NCI-H146 treated with DMSO at 0.1 percent for 48 hours (cell line): ENCODE measurements at regions not wholly inside any gene's neighbourhood (a gene's known extent, or its start where the extent isn't known, plus 50 kb on each side); places are given as distances from the start of the nearest gene placed in this dataset.
"Not testable (repeated sequence)": the region's sequence is repeated elsewhere in the genome, so short reads cannot be mapped to it uniquely, and the experiment has no call there.

Experiments used
- DNase-seq: peaks from one replicate; lab custom pipeline; 2025; ENCODE audit not compliant: unreplicated experiment; lab: John Stamatoyannopoulos, UW

DNA sequence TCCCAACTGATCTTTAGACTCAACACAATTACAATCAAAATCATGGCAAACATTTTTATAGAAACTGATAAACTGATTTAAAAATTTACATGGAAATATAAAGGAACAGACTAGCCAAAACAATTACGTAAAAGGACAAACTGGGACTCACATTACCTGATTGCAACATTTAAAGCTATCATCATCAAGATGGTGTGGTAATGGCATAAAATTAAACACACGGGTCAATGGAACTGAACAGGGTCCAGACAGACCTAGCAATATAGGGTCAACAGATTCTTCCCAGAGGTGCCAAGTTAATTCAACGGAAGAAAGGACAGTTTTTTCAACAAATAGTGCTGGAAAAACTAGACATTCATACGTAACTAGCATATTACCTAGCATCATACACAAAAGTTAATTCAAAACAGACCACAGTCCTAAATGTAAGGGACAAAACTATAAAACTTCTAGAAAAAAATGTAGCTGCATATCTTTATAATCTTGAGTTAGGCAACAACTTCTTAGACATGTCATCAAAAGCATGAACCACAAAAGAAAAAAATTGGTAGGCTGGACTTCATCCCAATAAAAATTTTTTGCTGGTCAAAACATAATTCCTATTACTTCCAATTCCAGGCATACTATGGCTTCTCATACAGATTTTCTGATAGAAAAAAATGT lies 147.4 kb upstream of the BEND6 start:
- DNase-seq = no peak

DNA sequence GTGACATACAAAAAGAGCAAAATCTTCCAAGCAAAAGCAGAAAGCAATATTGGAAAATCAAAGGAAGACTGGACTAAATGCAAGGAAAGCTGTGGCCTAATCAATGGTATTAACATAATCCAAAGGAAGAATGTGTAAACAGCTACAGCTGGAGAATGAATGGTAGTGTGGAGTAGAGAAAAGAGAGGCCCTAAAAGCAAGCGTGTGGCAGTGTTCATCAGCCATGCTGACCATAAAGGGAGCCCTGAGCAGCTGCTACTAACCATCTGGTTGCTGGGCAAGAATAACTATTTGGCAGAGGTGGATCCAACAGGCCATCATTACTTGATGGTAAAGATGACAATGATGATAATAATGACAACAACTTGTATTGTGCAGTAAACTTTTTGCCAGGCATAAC lies 148.5 kb upstream of the BEND6 start:
- DNase-seq = peak; percentile 25

DNA sequence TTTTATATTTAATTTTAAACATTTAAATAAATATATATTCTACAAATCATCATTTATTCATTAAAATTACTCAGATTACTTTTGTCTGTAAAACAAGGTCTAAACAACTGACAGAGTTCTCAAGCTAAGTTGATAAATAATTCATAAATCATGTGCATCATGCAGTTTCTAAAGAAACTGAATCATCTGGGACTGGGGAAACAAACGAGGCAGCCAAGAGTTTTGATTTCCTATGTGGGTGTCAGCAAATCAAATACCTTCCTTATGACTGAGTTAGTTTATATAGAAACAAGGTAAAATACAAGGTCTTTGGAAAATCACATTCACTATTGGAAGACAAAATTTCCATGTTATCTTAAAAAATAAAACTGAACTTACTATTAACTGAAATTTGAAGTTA lies 149.9 kb upstream of the BEND6 start:
- no peak for DNase-seq

DNA sequence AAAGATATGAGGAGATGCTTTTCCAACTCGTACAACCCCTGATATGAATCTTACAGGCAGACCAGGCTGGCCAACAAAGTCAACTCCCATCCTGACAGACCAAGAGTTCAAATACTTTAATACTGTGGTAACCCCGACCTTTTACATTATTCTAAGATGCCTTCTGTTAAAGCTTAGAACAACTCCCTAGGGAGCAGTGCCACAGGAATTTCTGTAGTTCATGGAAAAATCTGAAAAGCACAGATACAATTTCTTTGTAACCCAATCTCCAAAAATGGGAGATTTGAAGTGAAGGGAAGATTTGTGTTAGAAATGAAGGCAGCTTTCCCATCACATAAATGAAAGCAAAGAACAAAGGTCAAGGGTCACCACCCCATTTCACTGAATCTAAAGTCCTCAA lies 151.3 kb upstream of the BEND6 start:
- DNase-seq = no peak

DNA sequence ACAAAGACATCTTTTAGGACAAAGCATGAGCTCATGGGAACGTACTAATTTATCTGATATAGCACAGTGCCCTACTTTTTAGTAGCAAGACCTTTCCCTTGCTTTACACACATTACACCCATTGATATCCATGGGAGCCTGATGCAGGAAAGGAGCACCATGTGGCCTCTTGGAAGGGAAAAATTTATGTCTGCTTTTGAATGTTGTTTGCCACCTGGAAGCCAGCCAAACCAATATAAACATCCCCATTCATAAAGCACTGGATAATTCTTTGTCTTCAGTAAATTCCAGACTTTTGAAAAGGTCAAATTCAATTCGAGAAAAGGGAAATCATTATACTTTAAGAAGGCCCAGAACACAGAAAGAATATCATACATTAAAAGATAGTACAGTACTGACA lies 152.3 kb upstream of the BEND6 start:
- DNase-seq = peak; percentile 95

DNA sequence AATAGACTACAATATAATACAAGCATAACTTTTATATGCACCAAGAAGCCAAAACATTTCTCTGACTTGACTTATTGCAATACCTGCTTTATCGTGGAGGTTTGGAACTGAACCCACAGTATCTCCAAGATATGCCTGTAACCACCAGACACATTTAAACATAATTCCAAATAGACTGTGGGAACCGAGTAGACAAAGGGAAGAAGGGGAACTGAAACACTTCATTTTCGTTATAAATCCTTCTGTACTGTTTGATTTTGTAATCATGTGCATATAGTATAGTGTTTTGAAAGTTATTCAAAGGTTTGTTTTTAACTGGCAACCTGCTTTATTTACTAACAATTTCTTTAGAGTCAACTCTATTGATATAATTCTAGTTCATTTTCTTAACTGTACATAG lies 154.9 kb upstream of the BEND6 start:
- DNase-seq = no peak

DNA sequence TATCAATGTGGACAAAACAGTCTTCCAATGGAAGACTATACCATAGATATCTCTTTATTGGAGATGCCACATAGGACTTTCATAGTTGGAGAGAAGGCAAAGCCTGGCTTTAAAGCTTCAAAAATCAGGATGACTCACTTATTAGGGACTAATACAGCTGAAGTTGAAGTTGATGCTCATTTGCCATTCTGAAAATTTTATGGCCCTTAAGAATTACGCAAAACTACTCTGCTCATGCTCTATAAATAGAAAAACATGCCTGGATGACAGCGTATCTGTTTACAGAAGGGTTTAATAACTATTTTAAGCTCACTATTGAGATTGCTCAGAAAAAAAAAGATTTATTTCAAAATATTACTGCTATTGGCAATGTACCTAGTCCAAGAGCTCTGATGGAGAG lies 155.5 kb upstream of the DST start:
- DNase-seq = no peak

DNA sequence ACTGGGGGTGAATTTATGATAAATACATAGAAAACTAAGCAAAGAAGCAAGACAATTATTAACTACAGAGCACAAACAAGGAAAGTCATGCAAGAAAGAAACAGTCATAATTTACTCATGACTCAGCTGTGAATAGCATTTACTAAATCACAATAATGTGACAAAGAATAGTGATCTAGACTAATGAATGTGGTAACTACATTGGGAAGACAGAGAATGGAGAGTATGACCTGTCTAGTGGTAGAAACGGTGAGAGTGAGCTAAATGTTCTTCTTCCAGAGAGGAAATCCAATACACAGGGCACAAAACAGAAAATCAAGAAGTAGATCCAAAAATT lies 153.5 kb upstream of the DST start:
- DNase-seq = no peak

DNA sequence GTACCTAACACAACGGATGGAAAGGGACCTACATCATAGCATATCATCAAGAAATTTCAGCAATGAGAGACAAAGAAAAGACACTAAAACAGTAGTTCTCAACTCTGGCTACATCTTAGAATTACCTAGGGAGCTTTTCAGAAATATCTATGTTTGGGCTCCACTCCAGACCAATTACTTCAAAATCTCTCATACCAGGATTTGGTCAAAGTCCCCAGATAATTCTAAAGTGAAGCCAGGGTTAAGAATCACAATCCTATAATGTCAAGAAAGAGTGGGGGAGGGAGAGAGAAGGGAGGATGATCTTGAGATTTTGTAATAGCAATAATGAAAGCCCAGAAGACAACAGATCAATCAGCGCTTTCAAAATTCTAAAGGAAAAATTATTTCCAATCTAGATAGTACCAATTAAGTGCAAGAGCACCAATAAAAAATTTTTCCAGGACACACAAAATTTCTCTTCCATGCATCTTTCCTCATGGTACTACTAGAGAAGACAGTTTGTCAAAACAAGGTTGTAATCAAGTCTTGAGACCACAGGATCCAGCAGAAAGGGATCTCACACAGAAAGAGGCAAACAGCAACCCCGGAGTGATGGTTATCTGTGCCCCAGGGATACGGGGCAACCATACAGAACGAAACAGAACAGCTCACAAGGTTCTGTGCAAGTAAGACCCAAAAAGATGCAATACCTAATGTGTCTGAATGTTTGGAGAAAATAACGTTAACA lies 152.9 kb upstream of the DST start:
- no peak for DNase-seq

DNA sequence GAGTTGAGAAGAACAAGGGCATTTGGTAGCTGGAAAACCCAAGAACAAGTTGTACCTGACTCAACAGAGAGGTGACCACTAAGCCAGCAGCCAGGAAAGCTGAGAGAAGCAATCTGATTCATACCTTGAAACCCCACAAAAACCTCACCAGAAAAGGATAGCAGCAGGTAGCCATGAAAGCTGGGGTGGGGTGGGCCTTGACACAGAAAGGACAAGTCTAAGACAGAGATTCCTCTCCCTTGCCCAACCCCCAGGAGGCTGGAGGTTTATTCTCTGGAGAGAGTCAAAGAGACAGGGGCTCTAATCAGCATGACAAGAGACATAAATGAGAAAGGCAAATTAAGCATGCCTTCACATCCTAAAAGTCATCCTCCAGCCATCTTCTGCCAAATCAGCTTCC lies 151.7 kb upstream of the DST start:
- no peak for DNase-seq

DNA sequence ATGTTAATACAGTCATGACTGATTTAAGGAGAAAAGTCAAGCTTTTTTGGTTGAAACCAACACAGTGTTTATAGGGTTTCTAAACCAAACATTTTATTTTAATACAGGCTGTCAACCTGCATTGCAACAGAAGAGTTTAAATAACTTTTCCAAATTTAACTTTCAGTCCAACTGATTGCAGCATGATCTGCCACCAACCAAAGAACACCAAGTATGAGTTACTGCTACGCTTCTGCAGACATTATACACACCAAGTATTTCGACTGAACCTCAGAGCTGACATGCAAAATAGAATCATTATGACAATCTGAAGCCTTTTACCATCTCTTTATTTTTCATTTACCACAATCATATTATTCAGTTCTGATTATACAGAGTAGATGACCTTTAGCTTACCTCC lies 151.2 kb upstream of the DST start:
- DNase-seq = no peak

DNA sequence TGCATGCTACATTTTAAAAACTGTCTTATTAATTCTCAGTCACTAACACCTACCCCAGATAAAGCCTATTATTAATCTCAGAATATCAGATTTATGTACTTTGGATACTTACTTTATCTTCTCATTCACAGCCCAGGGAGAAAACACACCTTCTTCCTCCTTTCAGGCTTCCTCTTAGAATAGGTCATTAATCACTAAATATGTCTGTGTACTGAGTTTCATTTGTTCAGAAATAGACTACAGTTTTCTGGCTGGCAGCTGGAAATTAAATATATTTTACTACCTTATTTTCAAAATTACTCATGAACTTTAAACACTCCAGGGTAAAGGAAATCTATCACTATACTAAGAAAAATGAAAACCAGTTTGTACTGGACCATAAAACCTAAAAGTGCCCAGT lies 147.7 kb upstream of the DST start:
- DNase-seq = no peak

DNA sequence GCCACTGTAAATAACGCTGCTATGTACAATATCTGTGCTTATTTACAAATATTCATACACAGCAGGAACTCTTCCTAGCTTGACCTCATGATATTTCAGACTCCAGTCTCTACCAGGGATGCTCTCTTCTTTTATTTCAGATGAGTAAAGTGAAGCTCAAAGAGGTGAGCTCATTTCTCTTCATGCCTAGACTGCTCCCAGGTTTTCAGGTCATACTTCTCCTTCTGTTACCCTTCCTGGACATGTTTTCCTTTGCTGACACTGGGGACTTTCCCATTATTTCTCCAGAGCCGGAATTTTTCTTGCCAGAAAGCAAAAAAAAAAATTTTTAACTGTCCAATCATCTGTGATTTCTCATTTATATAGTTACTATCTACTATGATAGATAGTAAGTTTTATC lies 147.2 kb upstream of the DST start:
- DNase-seq = no peak

DNA sequence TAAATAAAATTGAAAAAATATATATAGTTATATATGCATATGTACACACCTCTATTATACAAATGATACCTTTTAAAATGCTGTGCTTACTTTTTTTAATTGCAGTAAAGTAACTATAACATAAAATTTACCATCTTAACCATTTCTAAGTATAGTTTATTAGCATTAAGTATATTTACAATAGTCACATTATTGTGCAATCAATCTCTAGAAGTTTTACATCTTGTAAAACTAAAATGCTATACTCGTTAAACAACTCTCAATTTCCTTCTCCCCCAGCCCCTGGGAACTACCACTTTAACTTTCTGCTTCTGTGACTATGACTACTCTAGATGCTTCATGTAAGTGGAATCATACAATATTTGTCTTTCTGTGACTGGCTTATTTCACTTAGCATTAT lies 146.7 kb upstream of the DST start:
- no peak for DNase-seq

DNA sequence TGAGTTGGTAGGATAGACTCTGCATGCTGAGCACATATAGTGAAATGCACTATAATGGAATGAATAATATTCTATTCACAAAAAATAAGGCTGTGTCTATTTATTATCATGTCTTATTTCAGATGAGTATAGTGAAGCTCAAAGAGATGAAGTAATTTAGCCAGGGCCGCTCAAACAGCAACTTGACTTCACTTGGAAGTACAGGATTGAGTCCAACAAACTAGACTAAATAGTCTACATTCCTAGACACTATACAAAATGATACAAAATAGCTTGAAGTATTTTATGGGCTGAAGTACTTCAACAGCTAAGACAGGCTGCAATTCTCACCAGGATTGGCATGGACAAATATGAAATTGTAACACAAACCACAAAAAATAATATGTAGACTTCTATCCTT lies 144.5 kb upstream of the DST start:
- DNase-seq = no peak

DNA sequence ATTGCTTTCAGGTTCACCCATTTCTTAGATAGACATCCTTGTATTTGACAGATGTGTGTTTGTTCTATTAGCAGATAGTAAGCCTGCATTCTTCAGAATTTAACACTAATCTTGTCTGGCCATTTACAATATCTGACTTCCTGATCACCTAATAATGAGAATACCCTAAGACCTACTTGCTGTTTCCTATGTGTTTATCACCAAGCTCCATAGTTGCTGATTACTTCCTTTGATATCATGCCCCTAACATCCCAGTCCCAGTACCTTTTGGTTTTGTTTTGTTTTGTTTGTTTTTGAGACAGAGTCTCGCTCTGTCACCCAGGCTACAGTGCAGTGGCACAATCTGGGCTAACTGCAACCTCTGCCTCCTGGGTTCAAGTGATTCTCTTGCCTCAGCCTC lies 143.6 kb upstream of the DST start:
- no peak for DNase-seq

DNA sequence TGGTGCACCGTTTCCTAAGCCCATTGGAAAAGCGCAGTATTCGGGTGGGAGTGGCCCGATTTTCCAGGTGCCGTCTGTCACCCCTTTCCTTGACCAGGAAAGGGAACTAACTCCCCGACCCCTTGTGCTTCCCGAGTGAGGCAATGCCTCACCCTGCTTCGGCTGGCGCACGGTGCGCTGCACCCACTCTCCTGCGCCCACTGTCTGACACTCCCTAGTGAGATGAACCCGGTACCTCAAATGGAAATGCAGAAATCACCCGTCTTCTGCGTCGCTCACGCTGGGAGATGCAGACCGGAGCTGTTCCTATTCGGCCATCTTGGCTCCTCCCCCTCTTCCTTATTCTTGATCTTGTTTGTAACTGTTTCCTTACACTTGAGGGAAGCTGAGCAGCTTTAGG lies 142.8 kb upstream of the DST start:
- DNase-seq = not testable (repeated sequence)

DNA sequence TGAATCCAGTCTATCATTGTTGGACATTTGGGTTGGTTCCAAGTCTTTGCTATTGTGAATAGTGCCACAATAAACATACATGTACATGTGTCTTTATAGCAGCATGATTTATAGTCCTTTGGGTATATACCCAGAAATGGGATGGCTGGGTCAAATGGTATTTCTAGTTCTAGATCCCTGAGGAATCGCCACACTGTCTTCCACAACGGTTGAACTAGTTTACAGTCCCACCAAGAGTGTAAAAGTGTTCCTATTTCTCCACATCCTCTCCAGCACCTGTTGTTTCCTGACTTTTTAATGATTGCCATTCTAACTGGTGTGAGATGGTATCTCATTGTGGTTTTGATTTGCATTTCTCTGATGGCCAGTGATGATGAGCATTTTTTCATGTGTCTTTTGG lies 137.4 kb upstream of the DST start:
- DNase-seq = not testable (repeated sequence)

DNA sequence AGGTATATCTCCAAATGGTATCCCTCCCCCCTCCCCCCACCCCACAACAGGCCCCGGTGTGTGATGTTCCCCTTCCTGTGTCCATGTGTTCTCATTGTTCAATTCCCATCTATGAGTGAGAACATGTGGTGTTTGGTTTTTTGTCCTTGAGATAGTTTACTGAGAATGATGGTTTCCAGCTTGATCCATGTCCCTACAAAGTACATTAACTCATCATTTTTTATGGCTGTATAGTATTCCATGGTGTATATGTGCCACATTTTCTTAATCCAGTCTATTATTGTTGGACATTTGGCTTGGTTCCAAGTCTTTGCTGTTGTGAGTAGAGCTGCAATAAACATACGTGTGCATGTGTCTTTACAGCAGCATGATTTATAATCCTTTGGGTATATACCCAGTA lies 135.8 kb upstream of the DST start:
- DNase-seq = not testable (repeated sequence)

DNA sequence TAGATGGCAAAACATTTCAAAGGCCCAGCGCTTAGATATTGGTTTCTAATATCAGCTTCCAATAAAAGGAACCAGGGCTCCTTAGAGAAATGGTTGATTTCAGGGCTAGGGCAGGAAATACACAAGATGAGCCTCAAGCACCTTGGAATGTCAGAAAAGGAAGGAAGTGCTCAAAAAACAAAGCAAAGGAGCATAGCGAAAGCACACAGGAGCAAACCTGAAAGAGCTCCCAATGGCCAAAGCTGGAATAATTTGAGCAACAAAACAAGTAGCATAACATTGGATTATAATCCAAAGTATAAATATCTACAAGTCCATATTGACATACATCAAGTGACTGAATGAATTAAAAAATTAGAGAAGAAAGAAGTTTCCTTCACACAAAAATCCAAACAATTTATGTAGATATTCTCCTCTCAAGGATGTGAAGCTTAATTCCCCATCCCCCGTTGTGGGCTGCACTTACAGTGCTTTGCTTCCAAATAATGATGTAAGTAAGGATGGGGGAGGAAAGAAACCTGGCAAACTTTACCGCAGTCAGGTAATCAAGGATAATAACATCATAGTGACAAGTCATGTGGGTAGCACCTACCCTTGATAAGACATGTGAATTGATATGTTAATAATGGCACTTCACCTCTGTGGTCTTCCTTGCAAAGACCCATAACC lies 132.9 kb upstream of the DST start:
- no peak for DNase-seq

DNA sequence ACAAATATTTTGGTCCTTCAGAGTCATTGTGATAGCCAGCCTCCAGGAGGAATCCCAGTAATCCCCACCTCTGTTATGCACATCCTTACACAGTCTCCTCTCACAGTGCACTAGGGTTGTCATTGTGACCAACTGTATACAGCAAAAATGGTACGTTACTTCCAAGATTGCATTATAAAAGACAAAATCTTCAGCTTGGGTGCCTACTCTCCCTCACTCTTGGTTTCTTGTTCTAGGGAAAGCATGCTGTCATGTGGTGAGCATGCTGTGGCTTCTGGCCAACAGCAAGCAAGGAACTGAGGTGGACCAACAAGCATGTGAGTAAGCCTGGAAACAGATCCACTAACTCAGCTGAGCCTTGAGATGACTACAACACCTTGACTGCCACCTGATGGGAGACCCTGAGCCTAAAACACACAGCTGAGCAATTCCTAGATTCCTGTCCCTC lies 130.1 kb upstream of the DST start:
- no peak for DNase-seq

DNA sequence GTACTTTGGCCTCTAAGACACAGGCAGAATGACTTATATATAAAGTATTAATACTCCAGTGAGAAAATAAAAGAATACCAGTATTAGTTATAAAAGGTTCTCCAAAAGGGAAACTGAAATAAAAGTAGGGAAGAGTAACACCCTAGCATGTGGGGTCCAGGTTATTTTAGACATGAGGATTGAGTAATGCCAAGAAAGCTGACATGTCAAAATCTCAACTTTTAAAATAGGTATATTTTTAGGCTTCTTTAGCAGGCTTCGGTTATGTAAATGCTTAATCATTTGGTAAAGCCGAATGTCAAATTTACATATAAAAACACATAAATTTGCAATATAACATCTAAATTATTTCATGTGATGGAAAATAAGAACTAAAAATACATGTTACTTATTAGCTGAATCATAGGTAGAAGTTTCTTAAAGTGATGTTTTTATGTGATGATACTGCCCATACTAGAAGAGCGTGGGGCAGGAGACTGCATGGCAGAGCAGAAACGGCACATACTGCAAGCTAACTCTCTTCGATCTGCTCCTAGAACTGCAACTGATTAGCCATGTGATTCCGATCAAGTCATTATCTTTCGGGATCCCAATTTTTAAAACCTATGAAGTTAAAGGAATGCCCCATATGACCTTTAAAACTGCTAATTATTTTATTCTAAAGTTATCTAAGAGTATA lies 129.4 kb upstream of the DST start:
- no peak for DNase-seq
